GM11168 (cell line): ENCODE measurements at regions not wholly inside any gene's neighbourhood (a gene's known extent, or its start where the extent isn't known, plus 50 kb on each side); places are given as distances from the start of the nearest gene placed in this dataset.
"Not testable (repeated sequence)": the region's sequence is repeated elsewhere in the genome, so short reads cannot be mapped to it uniquely, and the experiment has no call there.

Experiments used
- in situ Hi-C: fragments of 300-500 bp; cut with MboI; formaldehyde crosslinking; loops from one replicate; pipeline ENCODE4 v1.12.0; 2022; ENCODE audit warnings: low sequenced_read_pairs; ENCODE audit not compliant: unreplicated experiment

DNA sequence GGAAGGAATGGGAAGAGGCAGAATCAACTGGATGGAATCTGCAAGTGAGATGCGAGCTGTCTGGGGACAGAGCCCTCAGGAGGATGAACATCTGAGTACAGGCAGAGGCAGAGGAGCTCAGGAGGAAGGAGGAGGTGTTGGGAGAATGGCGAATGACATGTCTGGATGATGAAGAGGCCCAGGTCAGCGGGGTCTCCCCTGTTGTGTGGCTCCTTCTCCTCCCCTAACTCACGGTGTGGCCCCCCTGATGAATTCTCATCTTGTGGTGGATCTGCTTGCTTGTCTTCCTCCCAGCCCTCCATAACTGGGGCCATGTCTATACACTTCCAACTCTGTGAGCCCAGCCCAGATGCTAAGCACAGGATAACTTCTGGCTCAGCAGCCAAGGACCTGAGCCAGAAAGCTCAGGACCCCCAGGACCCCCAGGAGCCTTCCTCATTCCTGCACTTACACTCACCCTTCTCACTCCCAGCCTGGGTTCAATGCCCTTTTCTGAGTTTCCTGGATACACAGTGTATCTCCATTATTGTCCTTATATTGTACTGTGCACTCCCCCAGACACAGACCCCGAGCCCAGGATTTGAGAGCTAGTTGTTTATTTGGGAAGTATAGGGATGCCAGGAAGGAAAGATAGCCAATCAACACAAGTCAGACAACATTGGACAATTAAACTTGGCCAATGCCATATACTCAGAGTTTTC, 678.6 kb upstream of the HS6ST1 start:
- in situ Hi-C loops, result no loop called here

DNA sequence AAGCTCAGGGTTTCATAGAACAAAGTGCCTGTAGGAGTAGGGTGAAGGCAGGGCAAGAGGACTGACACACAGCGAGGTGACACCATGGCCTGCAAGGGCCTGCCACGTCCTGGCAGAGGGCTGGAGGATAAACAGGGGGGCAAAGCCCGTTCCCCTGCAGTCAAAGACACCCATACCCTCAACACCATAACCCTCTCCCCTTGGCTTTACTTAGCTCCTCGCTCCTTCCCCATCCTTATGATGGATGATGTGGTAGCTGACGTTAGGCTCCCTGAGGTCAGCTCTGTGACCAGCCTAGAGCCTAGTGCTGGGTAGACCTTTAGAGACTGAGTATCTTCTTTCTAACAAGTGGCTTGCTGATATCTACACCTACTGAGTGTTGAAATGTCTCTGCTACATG, 683.3 kb upstream of the HS6ST1 start:
- in situ Hi-C loops, result no loop called here

DNA sequence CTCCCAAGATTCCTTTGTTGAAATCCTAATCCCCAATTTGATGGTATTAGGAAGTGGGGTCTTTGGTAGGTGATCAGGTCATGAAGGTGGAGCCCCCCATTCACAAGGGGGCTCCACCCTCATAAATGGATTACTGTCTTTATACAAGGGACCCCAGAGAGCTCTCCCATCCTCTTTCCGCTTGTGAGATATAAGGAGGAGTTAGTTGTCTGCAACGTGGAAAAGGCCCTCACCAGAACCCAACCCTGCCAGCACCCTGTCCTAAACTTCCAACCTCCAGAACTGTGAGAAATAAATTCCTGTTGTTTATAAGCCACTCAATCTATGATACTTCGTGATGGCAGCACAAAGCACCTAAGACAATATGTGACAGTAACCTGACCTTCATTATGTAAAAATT, 684.1 kb upstream of the HS6ST1 start:
- in situ Hi-C loops, result no loop called here

DNA sequence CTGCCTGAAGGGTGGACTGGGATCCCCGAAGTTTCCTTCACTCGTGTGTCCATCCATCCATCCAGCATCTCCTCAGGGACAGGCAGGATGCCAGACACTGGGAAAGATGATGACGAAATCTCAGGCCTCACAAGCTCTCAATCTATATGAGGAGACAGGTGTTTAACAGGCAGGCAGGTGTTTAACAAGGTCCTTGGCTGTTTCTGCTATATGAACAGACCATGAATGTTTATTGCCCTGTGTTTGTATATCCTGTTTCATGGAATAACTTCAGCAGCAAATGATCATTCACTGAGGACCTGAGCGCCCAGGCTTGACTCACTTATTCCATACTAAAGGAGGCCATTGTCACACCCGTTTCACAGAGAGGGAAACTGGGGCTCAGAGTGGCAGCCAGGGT, 685.8 kb upstream of the HS6ST1 start:
- in situ Hi-C loops, result no loop called here

DNA sequence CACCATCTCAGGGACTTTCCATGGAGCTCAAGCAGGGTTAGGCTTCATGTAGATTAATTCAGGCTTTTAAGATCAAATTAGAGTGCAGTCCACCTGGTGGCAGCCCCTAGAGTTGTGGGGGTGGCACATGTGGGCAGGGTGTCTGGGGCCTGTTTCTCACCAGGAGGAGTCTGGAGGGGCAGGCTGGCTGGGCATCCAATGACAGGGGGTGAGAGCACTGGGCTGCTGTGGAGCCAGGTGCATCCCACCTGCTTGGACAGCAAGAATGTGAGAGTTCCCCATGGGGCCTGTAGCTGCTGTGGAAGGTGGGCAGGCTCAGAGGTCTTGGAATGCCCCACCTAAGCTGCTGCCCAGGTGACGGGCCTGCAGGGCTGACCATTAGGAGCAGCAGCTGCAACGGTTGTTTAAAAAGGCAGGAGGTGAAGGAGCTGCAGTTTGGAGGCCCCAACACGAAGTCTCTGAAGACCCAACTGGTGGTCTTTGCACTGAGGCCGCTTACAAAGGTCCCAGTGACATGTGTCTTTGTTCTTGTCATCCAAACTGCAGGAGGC, 686.3 kb upstream of the HS6ST1 start:
- in situ Hi-C loops, result no loop called here

DNA sequence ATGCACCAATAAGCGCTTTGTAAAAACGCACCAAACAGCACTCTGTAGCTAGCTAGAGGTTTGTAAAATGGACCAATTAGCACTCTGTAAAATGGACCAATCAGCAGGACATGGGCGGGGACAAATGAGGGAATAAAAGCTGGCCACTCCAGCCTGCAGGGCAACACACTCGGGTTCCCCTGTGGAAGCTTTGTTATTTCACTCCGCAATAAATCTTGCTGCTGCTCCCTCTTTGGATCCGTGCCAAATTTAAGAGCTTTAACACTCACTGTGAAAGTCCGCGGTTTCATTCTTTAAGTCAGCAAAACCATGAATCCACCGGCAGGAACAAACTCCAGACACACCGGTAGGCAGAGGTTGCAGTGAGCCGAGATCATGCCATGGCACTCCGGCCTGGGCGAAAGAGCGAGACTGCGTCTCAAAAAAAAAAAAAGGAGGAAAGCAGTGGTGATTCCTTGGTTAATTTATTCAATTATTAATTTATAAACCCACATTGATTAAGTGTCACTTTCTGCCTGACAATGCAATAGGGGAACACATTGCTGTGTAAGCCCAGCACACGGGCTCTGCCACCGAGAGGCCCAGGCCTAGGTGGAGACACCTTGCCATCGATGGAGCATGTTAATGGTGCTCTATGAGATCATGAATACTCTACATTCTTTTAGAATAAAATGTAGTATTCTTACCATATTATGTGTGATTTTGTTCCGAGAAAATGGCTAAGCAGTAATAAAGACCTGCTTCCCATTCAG, 687.6 kb upstream of the HS6ST1 start:
- in situ Hi-C loops, result no loop called here

DNA sequence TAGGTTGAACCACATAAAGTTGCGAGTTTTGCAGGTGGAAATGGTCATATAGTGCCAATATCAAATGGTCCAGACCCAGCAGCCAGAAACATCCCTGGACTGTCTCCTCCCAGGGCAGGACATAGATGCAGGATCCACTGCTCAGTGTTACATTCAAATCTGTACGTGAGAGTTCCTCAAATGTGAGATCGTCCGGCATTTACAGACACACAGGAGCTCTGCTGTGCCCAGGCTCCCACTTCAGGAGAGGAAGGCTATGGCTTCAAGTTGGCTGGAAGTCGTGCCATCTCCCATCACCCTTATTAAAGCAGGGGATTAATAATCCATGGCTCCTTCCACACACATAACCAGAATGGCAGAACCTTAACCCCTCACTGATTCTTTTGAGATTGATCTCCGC, 688.2 kb upstream of the HS6ST1 start:
- in situ Hi-C loops, result no loop called here

DNA sequence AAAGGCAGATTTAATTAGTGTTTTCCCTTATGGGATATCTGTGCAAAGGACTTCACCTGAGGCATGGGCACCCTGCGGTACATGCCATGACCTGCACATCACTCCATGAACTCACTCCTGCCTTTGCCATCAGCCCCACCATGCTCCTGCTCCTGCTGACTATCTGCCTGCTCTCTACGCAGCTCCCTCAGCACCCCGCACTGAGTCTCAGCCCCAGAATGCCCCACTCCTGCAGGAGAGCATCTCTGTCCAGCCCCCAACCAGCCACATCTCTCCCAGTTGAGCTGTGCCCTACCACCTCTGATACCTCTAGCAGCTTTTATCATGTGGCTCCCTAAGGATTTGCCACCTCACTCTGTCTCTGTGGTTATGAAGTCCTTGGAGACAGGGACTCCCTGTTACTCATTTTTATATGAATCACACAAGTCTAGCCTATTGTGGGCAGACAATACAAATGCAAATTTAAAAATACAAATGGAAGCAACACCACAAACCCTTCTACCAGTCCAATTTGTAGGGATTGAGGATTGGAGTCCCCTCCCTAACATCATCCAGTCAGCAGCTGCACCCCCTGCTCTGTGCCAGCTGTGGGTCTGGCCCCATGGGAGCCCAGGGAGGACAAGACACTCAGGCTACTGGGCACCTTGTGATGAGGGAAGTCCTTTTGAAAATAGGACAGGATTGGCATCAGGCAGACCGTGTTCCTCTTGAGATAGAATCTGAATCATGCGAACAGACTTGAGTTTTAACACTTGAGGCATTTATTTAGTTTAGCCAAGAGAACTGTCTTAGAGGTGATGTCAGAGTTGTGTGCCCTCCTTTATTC, 689.6 kb upstream of the HS6ST1 start:
- in situ Hi-C loops, result no loop called here

DNA sequence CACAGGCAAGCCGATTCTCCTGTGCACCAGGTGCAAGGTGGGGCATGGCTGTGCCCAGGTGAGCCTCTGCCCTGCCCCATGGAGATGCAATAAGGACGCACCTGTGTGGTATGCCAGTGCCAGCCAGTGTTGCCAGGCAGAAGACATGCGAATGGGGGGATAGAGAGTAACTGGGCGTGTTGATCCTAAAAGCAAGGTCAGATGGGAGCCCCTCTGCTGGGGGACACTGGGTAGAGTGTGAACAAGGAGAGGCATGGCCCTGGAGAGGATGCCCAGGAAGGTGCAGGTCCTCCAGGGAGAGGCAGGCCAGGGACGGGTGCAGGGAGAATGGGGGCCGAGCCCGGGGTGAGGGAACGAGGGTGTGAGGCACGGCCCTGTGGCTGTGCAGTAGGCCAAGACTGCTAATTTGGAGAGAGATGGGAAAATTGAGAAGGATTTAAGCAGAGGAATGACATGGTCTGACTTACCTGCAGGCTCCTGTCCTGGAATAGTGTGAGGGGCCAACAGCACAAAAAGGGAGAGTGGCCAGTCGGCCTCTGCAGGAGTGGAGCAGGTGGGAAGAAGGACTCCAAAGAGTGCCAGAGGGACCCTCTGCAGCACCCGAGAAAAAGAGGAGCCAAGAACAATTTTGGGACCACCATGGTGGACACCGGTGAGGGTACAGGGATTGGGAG, 690.4 kb upstream of the HS6ST1 start:
- in situ Hi-C loops, result no loop called here

DNA sequence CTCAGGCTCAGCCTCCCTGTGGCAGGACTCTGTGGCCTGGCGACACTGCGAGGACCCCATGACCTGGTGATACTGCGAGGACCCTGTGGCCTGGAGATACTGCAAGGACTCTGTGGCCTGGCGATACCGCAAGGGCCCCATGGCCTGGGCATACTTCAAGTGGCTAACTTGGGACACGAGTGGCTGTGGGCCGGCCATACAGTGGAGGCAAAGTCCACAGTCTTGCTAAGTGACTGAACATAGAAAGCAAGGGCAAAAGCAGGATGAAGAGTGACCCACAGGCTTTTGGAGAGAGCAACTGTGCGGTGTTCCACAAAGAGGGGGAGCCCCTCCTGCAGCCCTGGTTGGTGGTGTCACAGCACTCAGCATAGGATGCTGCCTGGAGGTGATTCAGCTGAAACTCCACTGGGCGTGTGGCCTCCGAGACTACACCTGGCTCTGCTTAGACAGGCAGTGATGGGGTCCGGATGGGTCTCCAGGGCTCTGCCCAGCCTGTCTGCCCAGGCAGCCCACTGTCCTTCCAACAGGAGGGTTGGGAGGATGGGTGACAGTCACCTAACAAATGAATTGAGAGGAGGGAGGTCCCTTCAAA, 691.0 kb upstream of the HS6ST1 start:
- in situ Hi-C loops, result no loop called here

DNA sequence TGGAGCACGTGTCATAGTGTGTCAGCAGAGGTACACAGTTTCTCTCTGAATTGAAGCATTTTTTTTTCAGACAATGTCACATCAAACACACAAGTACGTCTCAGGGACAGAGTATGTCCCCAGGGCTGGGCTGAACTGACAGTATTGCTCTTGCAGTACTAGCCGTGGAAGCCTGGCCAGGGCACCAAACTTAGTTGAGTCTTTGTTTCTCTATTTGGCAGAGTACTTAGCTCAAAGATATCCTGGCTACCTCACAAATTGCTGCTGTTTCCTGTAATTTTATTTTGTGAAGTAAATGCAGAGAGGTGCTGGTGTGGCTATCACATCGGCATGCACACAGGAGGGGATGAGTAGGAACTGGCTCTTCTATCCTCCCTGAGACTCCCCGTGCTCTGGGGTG, 691.6 kb upstream of the HS6ST1 start:
- in situ Hi-C loops, result no loop called here

DNA sequence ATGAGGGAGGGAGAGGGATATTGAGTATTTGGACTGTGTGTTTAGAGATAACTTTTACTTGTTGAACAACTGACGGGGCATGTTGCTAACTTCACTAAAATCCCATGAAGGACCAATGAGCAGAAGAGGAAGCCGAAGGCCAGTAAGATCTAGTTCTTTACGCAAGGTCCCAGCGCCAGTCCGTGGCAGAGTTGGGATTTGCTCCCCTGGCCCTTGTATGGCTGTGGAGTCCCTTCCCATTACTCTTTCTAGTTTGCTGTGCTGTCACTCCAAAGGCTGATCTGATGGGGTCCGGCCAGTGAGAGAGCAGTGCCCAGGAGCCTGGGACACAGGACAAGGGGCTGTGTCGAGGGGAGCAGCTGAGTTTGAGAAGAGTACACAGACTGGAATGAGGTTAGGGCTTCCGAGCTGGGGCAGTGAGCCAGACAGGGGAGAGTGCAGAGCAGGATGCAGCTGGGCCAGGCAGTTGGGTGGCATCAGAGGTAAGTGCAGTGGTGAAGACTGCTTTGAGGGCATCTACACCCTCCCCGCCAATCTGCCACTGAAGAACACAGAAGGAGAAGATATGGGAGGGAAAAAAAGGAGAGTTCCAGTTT, 692.9 kb upstream of the HS6ST1 start:
- in situ Hi-C loops, result no loop called here

DNA sequence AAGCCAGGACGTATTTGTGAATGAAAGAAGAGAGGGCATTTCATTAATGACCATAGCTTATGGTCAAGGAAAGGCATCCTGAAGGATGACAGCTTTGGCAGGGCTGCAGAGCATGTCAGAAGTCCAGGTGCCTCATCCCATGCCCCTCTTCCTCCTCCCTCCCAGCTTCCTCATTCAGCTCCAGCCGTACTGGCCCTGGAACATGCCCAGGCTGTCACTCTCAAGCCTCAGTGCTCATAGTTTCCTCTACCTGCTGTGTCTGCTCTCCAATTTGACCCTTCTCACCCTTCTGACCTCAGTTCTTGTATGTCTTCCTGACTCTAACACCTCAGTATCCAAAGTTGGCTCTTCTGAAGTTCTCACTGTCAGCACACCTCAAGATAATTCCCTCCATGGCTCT, 695.8 kb upstream of the HS6ST1 start:
- in situ Hi-C loops, result no loop called here

DNA sequence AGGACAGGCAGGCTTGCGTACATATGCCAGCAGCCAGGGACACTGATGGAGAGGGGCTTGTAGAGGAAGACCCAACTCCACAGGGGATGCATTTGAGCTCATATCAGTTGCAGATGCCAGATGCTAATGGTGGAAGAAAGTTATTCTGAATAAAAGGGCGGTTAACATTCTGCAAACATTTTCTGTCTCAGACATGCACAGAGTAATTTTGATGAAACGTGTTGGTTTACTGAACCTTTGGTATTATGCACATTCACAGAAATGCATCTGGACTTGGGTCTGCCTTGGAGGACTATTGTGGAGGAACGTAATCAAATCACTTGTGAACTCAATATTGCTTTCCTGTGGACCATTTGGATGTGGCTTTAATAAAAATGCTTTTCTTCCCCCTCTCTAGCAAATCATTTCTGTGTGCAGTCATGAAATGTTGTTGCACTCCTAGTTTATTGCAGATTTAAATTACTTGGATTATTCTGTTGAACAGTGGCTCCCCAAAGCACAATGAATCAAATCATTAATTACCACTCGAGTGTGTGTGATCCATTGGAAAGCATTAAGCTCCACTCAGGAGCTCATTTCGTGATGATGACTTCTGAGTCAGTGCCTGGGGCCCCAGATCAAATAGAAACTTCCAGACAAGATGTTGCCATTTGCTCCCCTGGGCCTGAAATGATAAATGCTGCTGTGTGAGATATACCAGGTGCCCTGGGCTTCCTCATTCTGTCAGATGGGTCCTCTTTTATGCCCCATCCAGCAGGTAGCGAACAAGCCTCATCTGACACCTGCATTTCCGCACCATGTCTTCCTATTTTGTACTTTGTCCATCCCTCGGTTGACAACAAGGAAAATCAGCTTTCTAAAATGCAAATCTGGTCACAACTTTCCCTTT, 697.0 kb upstream of the HS6ST1 start:
- in situ Hi-C loops, result no loop called here

DNA sequence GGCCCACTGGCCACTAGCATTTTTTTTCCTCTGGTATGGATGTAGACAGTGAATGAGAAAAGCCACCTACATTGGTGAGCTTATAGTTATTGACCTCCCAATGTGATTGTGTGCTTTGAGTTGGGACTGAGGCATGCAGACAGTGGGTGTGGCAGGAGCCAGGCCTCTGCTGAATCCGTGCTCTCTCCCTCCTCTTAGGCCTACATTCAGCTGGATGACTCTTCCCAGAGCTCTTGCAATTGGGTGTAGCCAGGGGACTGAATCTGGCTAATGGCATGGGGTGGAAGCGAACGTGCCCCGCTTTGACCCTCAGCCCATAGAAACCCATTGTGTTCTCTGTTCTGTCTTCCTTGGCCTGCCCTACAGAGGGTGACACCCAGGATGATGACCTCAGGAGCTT, 698.3 kb upstream of the HS6ST1 start:
- in situ Hi-C loops, result no loop called here

DNA sequence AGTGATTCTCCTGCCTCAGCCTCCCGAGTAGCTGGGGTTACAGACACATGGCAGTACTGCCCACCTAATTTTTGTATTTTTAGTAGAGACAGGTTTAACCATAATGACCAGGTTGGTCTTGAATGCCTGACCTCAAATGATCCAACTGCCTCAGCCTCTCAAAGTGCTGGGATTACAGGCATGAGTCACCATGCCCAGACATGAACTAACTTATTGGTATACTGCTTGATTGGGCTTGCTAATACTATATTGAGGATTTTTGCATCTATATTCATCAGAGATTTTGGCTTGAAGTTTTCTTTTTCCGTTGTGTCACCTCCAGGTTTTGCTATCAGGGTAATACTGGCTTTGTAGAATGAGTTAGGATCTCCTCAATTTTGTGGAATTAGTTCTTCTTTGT, 706.1 kb upstream of the HS6ST1 start:
- in situ Hi-C loops, result no loop called here

DNA sequence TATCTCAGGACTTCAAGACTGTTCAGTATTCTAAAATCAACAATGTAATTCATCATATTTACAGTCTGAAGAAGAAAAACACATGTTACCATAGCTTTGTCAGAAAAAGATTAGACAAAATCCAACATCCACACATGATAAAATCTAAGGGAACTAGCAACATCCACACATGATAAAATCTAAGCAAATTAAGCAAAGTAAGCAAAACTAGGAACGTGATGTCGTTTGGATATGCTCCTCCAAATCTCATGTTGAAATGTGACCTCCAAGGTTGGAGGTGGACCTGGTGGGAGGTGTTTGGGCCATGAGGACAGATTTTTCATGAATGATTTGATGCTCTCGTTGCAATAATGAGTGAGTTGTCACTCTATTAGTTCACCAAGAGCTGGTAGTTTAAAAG, 717.3 kb upstream of the HS6ST1 start:
- in situ Hi-C loops, result no loop called here

DNA sequence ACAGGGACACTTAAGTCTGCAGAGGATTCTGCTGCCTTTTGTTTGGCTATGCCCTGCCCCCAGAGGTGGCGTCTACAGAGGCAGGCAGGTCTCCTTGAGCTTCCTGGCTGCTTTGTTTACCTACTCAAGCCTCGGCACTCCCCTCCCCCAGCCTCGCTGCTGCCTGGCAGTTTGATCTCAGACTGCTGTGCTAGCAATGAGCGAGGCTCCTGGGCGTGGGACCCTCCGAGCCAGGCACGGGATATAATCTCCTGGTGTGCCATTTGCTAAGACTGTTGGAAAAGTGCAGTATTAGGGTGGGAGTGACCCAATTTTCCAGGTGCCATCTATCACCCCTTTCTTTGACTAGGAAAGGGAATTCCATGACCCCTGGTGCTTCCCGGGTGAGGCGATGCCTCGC, 725.0 kb upstream of the HS6ST1 start:
- in situ Hi-C loops, result not testable (repeated sequence)

DNA sequence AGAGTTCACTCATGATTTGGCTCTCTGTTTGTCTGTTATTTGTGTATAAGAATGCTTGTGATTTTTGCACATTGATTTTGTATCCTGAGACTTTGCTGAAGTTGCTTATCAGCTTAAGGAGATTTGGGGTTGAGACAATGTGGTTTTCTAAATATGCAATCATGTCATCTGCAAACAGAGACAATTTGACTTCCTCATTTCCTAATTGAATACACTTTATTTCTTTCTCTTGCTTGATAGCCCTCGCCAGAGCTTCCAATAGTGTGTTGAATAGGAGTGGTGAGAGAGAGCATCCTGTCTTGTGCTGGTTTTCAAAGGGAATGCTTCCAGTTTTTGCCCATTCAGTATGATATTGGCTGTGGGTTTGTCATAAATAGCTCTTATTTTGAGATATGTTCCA, 727.8 kb upstream of the HS6ST1 start:
- in situ Hi-C loops, result not testable (repeated sequence)
